Esophagus muscularis mucosa (tissue), 4 donors: ENCODE measurements at regions not wholly inside any gene's neighbourhood (a gene's known extent, or its start where the extent isn't known, plus 50 kb on each side); places are given as distances from the start of the nearest gene placed in this dataset.

Source experiments
- EP300 ChIP-seq: sonication (generic); formaldehyde crosslinking; IDR thresholded peaks from one replicate; pipeline ENCODE4 v1.6.1; 2017; ENCODE audit warnings: antibody characterized with exemption
- POLR2A ChIP-seq: fragments of 450-650 bp; IDR thresholded peaks from one replicate; pipeline ENCODE4 v1.6.1; 2017; ENCODE audit warnings: antibody characterized with exemption, moderate library complexity, mild to moderate bottlenecking, low read depth
- POLR2AphosphoS5 ChIP-seq, 2 donors: sonication (generic); formaldehyde crosslinking; IDR thresholded peaks; one replicate each; pipeline ENCODE4 v1.6.1; 2017; ENCODE audit warnings: antibody characterized with exemption in 2 of 2
- TF ChIP-seq, protein P1 (sequence below), 3 experiments: fragments of 200-600 bp in 2 of 3; fragments of 450-650 bp in 1 of 3; sonication (generic) in 2 of 3; IDR thresholded peaks; one replicate each; pipeline ENCODE4 v1.5.1; 2017 to 2019; ENCODE audit warnings: antibody characterized with exemption in 3 of 3, mild to moderate bottlenecking in 2 of 3, moderate library complexity in 1 of 3

DNA sequence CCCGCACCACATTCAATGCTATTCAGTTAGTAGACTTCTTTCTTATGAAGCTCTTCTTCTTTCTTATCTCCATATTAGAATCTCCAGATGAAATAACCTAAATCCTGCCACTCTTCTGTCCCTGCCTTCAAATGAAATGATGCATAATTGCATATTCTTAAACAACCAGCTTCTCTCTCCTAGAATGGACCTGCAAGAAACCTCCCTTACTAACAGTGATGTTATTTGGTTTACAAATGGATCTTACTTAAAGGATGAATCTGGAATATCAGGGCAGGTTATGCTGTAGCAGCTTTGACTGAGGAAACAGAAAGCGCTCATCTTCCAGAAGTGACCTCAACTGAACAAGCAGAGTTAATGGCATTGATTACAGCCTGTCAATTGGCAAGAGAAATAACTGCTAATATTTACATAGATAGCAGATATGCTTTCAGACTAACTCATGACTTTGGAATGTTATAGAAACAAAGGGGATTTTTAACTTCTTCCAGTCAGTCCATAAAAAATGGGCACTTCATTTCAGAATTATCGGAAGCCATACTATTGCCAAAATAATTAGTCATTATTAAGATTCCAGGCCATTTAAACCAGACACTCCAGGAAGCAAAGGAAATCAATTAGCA, 755.7 kb upstream of the HS6ST1 start:
- TF ChIP-seq, protein P1, sequence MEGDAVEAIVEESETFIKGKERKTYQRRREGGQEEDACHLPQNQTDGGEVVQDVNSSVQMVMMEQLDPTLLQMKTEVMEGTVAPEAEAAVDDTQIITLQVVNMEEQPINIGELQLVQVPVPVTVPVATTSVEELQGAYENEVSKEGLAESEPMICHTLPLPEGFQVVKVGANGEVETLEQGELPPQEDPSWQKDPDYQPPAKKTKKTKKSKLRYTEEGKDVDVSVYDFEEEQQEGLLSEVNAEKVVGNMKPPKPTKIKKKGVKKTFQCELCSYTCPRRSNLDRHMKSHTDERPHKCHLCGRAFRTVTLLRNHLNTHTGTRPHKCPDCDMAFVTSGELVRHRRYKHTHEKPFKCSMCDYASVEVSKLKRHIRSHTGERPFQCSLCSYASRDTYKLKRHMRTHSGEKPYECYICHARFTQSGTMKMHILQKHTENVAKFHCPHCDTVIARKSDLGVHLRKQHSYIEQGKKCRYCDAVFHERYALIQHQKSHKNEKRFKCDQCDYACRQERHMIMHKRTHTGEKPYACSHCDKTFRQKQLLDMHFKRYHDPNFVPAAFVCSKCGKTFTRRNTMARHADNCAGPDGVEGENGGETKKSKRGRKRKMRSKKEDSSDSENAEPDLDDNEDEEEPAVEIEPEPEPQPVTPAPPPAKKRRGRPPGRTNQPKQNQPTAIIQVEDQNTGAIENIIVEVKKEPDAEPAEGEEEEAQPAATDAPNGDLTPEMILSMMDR (IDR thresholded peaks at IDR 0.05): no peak
- no peak for TF ChIP-seq POLR2A
- no peak for TF ChIP-seq POLR2AphosphoS5 (IDR thresholded peaks at IDR 0.05)
- TF ChIP-seq EP300: no peak
